Thoracic aorta (tissue), 2 donors: ENCODE measurements at regions not wholly inside any gene's neighbourhood (a gene's known extent, or its start where the extent isn't known, plus 50 kb on each side); places are given as distances from the start of the nearest gene placed in this dataset.

Experiments
- ATAC-seq: fragments of 150-250 bp; one replicate; pipeline ENCODE4 v1.8.0; 2017; ENCODE audit warnings: low read depth; ENCODE audit not compliant: insufficient number of reproducible peaks, low FRiP score
- DNase-seq: peaks from one replicate; pipeline ENCODE4 v3.0.0-alpha.2; 2020; ENCODE audit warnings: low spot score
- H3K27ac ChIP-seq, 2 donors: fragments of 200-600 bp; sonication (generic); 1 replicate in 1 of 2; 2 replicates in 1 of 2; pipeline ENCODE4 v1.5.1; 2016; ENCODE audit warnings: mild to moderate bottlenecking in 2 of 2, moderate library complexity in 2 of 2
- H3K27me3 ChIP-seq: fragments of 200-600 bp; sonication (generic); replicated peaks from 2 replicates; pipeline ENCODE4 v1.6.0; 2016; ENCODE audit warnings: mild to moderate bottlenecking; ENCODE audit not compliant: insufficient read depth
- H3K36me3 ChIP-seq: fragments of 200-600 bp; sonication (generic); one replicate; pipeline ENCODE4 v1.5.1; 2016
- H3K4me1 ChIP-seq, 2 donors: fragments of 200-600 bp; sonication (generic); 1 replicate in 1 of 2; 2 replicates in 1 of 2; pipeline versions ENCODE4 v1.5.1 to v1.6.0; 2016; ENCODE audit warnings: low read depth in 2 of 2, mild to moderate bottlenecking in 1 of 2; ENCODE audit not compliant: control insufficient read depth in 1 of 2
- H3K4me3 ChIP-seq: fragments of 200-600 bp; sonication (generic); 2 replicates; pipeline ENCODE4 v1.5.1; 2016; ENCODE audit warnings: mild to moderate bottlenecking
- H3K9me3 ChIP-seq: fragments of 200-600 bp; sonication (generic); 2 replicates; pipeline ENCODE4 v1.5.1; 2016
- TF ChIP-seq, protein P1 (sequence below): fragments of 200-600 bp; sonication (generic); IDR thresholded peaks from one replicate; pipeline ENCODE4 v1.5.1; 2019; ENCODE audit warnings: antibody characterized with exemption

DNA sequence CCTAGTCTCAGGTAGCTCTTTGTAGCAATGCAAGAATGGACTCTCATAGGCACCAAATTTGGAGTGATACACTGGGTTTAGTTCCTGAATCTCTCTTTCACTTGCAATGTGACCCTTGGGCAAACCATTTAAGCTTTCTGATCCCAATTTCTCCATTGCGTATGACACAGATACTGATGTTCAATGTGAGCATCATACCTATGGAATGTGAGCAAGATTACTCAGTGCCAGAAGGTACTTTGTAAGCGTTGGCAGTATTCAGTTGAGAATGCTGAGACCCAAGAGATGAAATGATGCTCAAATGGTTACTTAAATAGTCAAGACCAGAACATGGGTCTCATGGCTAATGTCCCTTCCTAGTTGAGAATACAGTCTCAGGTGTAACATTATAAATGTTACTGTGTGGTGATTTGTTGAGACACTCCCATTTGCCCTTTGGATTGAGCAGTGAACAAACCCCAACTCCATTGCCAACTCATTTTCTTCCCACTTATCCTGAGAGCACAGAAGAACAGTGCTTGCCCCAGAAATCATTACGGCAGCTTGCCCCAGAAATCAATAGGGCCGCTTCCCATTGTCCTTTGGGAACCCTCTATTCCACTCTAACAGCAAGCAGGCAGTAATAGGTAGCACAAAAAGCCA, 134.1 kb downstream of the SOX9 start:
- ATAC-seq (no peak), DNase-seq (no peak)
- H3K36me3 ChIP-seq = no peaks in the 10 kb centered on the region
- no peak overlapping the region for H3K27ac ChIP-seq
- TF ChIP-seq, protein P1, sequence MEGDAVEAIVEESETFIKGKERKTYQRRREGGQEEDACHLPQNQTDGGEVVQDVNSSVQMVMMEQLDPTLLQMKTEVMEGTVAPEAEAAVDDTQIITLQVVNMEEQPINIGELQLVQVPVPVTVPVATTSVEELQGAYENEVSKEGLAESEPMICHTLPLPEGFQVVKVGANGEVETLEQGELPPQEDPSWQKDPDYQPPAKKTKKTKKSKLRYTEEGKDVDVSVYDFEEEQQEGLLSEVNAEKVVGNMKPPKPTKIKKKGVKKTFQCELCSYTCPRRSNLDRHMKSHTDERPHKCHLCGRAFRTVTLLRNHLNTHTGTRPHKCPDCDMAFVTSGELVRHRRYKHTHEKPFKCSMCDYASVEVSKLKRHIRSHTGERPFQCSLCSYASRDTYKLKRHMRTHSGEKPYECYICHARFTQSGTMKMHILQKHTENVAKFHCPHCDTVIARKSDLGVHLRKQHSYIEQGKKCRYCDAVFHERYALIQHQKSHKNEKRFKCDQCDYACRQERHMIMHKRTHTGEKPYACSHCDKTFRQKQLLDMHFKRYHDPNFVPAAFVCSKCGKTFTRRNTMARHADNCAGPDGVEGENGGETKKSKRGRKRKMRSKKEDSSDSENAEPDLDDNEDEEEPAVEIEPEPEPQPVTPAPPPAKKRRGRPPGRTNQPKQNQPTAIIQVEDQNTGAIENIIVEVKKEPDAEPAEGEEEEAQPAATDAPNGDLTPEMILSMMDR = no peak
- H3K4me1 ChIP-seq = no peaks in the 10 kb centered on the region
- no peak overlapping the region for H3K4me3 ChIP-seq
- no peaks in the 10 kb centered on the region for H3K27me3 ChIP-seq
- no peaks in the 10 kb centered on the region for H3K9me3 ChIP-seq

DNA sequence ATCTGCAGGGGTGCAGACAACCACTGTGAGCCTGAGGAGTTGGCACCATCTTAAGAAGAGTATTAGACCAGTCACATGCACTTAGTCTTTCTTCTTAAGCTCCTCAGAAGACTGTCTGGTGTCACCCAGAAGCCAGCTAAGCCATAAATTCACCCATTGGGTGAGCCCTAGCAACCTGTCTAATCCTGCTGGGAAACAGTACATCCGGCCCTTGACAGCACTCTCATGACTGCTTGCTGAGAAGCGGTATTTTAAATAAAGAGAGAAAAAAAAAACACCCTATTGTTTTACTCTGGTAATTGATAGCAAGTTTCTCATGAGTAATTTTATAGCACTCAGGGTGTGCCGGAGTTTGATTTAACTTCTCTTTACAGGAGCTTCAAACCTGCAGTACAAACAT, 134.7 kb downstream of the SOX9 start:
- no peak overlapping the region for H3K4me3 ChIP-seq
- no peaks in the 10 kb centered on the region for H3K36me3 ChIP-seq
- no peaks in the 10 kb centered on the region for H3K4me1 ChIP-seq
- H3K9me3 ChIP-seq = no peaks in the 10 kb centered on the region
- TF ChIP-seq, protein P1 = no peak
- ATAC-seq = no peak
- H3K27me3 ChIP-seq = no peaks in the 10 kb centered on the region
- H3K27ac ChIP-seq = no peak overlapping the region
- no peak for DNase-seq

DNA sequence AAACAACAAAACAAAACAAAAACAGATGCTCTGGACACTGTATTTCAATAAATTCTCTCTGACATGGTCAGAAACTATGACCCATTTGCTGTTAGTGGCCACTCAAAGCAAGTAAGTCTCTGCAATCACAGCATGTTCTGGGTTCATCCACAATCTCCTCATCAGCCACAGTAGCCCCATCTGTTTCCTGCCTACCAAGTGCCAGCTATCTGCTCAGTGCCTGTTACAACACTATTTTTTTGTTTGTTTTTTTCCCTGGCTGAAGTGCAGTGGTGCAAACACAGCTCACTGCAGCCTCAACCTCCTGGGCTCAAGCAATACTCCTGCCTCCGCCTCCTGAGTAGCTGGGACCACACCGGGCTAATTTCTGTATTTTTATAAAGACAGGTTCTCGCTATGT, 137.9 kb downstream of the SOX9 start:
- Histone ChIP-seq H3K4me1 (no peaks in the 10 kb centered on the region), H3K27ac (no peak overlapping the region)

DNA sequence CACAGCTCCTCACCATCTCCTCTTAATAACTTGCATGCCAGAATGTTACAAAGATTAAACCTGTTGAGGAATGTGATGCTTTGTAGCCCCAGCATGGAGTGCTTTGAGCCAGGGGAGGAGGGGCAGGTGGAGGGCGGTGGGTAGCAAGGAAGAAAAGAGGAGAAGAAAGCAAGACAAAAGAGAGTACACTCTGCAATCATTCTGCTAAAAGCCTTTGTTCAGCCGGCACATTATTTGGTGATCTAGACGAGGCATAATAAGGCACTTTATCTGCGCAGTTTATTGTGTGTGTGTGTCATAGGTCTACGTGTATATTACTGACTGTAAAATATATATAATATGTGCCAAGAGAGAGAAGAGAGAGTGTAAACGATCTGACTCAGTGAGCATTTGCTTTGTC, 139.1 kb downstream of the SOX9 start:
- no peaks in the 10 kb centered on the region for H3K27me3 ChIP-seq
- ATAC-seq (no peak), DNase-seq (no peak)
- TF ChIP-seq, protein P1 = no peak
- no peaks in the 10 kb centered on the region for H3K9me3 ChIP-seq
- no peaks in the 10 kb centered on the region for H3K4me1 ChIP-seq
- no peaks in the 10 kb centered on the region for H3K36me3 ChIP-seq
- no peak overlapping the region for H3K27ac ChIP-seq
- H3K4me3 ChIP-seq = no peak overlapping the region

More for the DNA sequence above, 137.9 kb downstream of the SOX9 start:
- ATAC-seq (no peak), DNase-seq (no peak)
- Histone ChIP-seq H3K4me3 (no peak overlapping the region), H3K27me3 (no peaks in the 10 kb centered on the region), H3K9me3 (no peaks in the 10 kb centered on the region), H3K36me3 (no peaks in the 10 kb centered on the region)
- TF ChIP-seq, protein P1 = no peak

DNA sequence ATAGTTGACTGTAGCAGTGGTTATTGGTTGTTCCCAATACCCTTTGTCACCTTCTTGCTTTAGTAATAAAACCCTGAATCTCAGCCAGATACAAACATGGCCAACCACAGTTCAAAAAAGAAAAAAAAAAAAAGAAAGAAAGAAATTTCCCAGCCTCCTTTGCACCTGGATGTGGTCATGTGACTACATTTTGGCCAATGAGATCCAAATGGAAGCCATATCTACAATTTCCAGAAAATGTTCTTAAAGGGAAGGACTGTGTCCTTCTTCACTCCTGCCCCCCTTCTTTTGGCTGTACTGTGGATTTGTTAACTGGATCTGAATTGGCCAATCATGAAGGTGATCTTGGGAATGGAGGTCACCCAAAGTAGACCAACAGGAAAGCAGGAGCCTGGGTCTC, 141.9 kb downstream of the SOX9 start:
- Histone ChIP-seq H3K9me3 (no peaks in the 10 kb centered on the region), H3K4me1 (no peaks in the 10 kb centered on the region), H3K27ac (no peak overlapping the region), H3K27me3 (no peaks in the 10 kb centered on the region), H3K4me3 (no peak overlapping the region), H3K36me3 (no peaks in the 10 kb centered on the region)
- TF ChIP-seq, protein P1 = no peak
- DNase-seq = no peak
- no peak for ATAC-seq
